Breast epithelium (tissue), 3 donors: ENCODE measurements at regions not wholly inside any gene's neighbourhood (a gene's known extent, or its start where the extent isn't known, plus 50 kb on each side); places are given as distances from the start of the nearest gene placed in this dataset.

Source experiments
- CTCF ChIP-seq, 3 donors: fragments of 450-650 bp; IDR thresholded peaks; one replicate each; pipeline ENCODE4 v1.5.1; 2016 to 2017; ENCODE audit warnings: antibody characterized with exemption in 3 of 3, mild to moderate bottlenecking in 3 of 3, moderate library complexity in 3 of 3
- POLR2A ChIP-seq: fragments of 450-650 bp; IDR thresholded peaks from one replicate; pipeline ENCODE4 v1.6.1; 2016; ENCODE audit warnings: antibody characterized with exemption, mild to moderate bottlenecking, moderate library complexity

- no peak for TF ChIP-seq CTCF (IDR thresholded peaks at IDR 0.05)
- TF ChIP-seq POLR2A: no peak
Measured at GRCh38 chr7:54477083-54477482, 65.1 kb upstream of the VSTM2A start.
